GM19239 (cell line): ENCODE measurements at regions not wholly inside any gene's neighbourhood (a gene's known extent, or its start where the extent isn't known, plus 50 kb on each side); places are given as distances from the start of the nearest gene placed in this dataset.

Experiments
- DNase-seq: peaks from one replicate; pipeline ENCODE4 v3.0.0; 2011; ENCODE audit warnings: low spot score; ENCODE audit not compliant: insufficient read length
- FAIRE-seq: peaks from 2 replicates; lab custom pipeline; 2011; peaks lifted over from hg19 to GRCh38; lab: Jason Lieb, UNC

GRCh38 chr5:104266161-104266560 is 703.6 kb upstream of the NUDT12 start:
- no peak for DNase-seq
- no peak for FAIRE-seq

GRCh38 chr5:104265531-104266140 is 703.0 kb upstream of the NUDT12 start:
- DNase-seq (no peak), FAIRE-seq (no peak)

GRCh38 chr5:104247260-104247659 is 684.7 kb upstream of the NUDT12 start:
- no peak for DNase-seq
- no peak for FAIRE-seq

- FAIRE-seq = no peak
- DNase-seq = no peak
These were observed 678.5 kb upstream of the NUDT12 start for GRCh38 chr5:104241046-104241445.

GRCh38 chr5:104237586-104237985 is 675.0 kb upstream of the NUDT12 start:
- DNase-seq (no peak), FAIRE-seq (no peak)

GRCh38 chr5:104223885-104224773 is 661.5 kb upstream of the NUDT12 start:
- DNase-seq (no peak), FAIRE-seq (no peak)

- no peak for FAIRE-seq
- DNase-seq = no peak
These were observed 655.6 kb upstream of the NUDT12 start for GRCh38 chr5:104218200-104218599.

- no peak for FAIRE-seq
- no peak for DNase-seq
These were observed 650.6 kb upstream of the NUDT12 start for GRCh38 chr5:104213216-104213615.

GRCh38 chr5:104199771-104200170 is 637.2 kb upstream of the NUDT12 start:
- DNase-seq = no peak
- FAIRE-seq = no peak

GRCh38 chr5:104198156-104198555 is 635.6 kb upstream of the NUDT12 start:
- DNase-seq (no peak), FAIRE-seq (no peak)

GRCh38 chr5:104189909-104190308 is 627.3 kb upstream of the NUDT12 start:
- no peak for DNase-seq
- FAIRE-seq = no peak

GRCh38 chr5:104189031-104189430 is 626.4 kb upstream of the NUDT12 start:
- DNase-seq (no peak), FAIRE-seq (no peak)

GRCh38 chr5:104187656-104188055 is 625.1 kb upstream of the NUDT12 start:
- DNase-seq (no peak), FAIRE-seq (no peak)

- DNase-seq (no peak), FAIRE-seq (no peak)
These were observed 623.9 kb upstream of the NUDT12 start for GRCh38 chr5:104186510-104186909.

GRCh38 chr5:104186100-104186499 is 623.5 kb upstream of the NUDT12 start:
- no peak for FAIRE-seq
- no peak for DNase-seq

GRCh38 chr5:104184264-104184663 is 621.7 kb upstream of the NUDT12 start:
- DNase-seq (no peak), FAIRE-seq (no peak)

- DNase-seq = no peak
- FAIRE-seq = no peak
These were observed 616.4 kb upstream of the NUDT12 start for GRCh38 chr5:104178829-104179456.

- DNase-seq = no peak
- no peak for FAIRE-seq
These were observed 615.5 kb upstream of the NUDT12 start for GRCh38 chr5:104178066-104178465.

GRCh38 chr5:104177651-104178050 is 615.1 kb upstream of the NUDT12 start:
- DNase-seq = no peak
- FAIRE-seq = no peak

- FAIRE-seq (no peak), DNase-seq (no peak)
These were observed 610.4 kb upstream of the NUDT12 start for GRCh38 chr5:104172976-104173375.

- DNase-seq (no peak), FAIRE-seq (no peak)
These were observed 609.5 kb upstream of the NUDT12 start for GRCh38 chr5:104171958-104172690.
